ENCODE measurements at regions not wholly inside any gene's neighbourhood (a gene's known extent, or its start where the extent isn't known, plus 50 kb on each side); places are given as distances from the start of the nearest gene placed in this dataset.
"Not testable (repeated sequence)": the region's sequence is repeated elsewhere in the genome, so short reads cannot be mapped to it uniquely, and the experiment has no call there.

GRCh38 chr18:39319141-39319540, 1753.5 kb upstream of the CELF4 start:
- Histone ChIP-seq H3K9me3 (no peaks in the 10 kb centered on the region), H3K36me3 (no peaks in the 10 kb centered on the region), H3K4me3 (no peak overlapping the region), H3K4me2 (no peak overlapping the region), H3K27ac (no peak overlapping the region), H3K9ac (no peak overlapping the region), H3K27me3 (no peaks in the 10 kb centered on the region), H4K20me1 (no peaks in the 10 kb centered on the region), H3K4me1 (peaks cover 6% of the 10 kb centered on the region; the same call in 1 of the 2 replicates)
- no peak for TF ChIP-seq Cebpa-rat (IDR thresholded peaks at IDR 0.05)

- no peak for TF ChIP-seq Cebpa-rat (IDR thresholded peaks at IDR 0.05)
- Histone ChIP-seq H3K9ac (no peak overlapping the region), H3K9me3 (no peaks in the 10 kb centered on the region), H3K27ac (no peak overlapping the region), H3K4me2 (no peak overlapping the region), H4K20me1 (no peaks in the 10 kb centered on the region), H3K4me1 (peaks cover 6% of the 10 kb centered on the region; the same call in 1 of the 2 replicates), H3K27me3 (no peaks in the 10 kb centered on the region), H3K4me3 (no peak overlapping the region), H3K36me3 (no peaks in the 10 kb centered on the region)
These were observed 1752.9 kb upstream of the CELF4 start for GRCh38 chr18:39318462-39318861.

- H3K27me3 ChIP-seq: no peaks in the 10 kb centered on the region
- H3K4me3 ChIP-seq: no peak overlapping the region
- no peaks in the 10 kb centered on the region for H3K9me3 ChIP-seq
- TF ChIP-seq Cebpa-rat (IDR thresholded peaks at IDR 0.05): no peak
- H4K20me1 ChIP-seq: no peaks in the 10 kb centered on the region
- H3K27ac ChIP-seq: no peak overlapping the region
- peaks cover 6% of the 10 kb centered on the region; the same call in 1 of the 2 replicates for H3K4me1 ChIP-seq
- no peaks in the 10 kb centered on the region for H3K36me3 ChIP-seq
- H3K9ac ChIP-seq: no peak overlapping the region
- H3K4me2 ChIP-seq: no peak overlapping the region
These were observed 1752.4 kb upstream of the CELF4 start for GRCh38 chr18:39318008-39318407.

- H3K27ac ChIP-seq: no peak overlapping the region
- H4K20me1 ChIP-seq: no peaks in the 10 kb centered on the region
- H3K36me3 ChIP-seq: no peaks in the 10 kb centered on the region
- H3K9ac ChIP-seq: no peak overlapping the region
- H3K4me3 ChIP-seq: no peak overlapping the region
- H3K4me2 ChIP-seq: no peak overlapping the region
- peaks cover 8% of the 10 kb centered on the region for H3K9me3 ChIP-seq
- H3K27me3 ChIP-seq: no peaks in the 10 kb centered on the region
- TF ChIP-seq Cebpa-rat (IDR thresholded peaks at IDR 0.05): no peak
- peaks cover 6% of the 10 kb centered on the region; the same call in 1 of the 2 replicates for H3K4me1 ChIP-seq
These were observed 1749.0 kb upstream of the CELF4 start for GRCh38 chr18:39314595-39314994.

- no peak overlapping the region for H3K9ac ChIP-seq
- H3K4me1 ChIP-seq: peaks cover 6% of the 10 kb centered on the region; the same call in 1 of the 2 replicates
- no peak for TF ChIP-seq Cebpa-rat (IDR thresholded peaks at IDR 0.05)
- no peak overlapping the region for H3K4me3 ChIP-seq
- H3K36me3 ChIP-seq: no peaks in the 10 kb centered on the region
- no peak overlapping the region for H3K4me2 ChIP-seq
- H3K9me3 ChIP-seq: peaks cover 14% of the 10 kb centered on the region
- H3K27me3 ChIP-seq: no peaks in the 10 kb centered on the region
- no peak overlapping the region for H3K27ac ChIP-seq
- H4K20me1 ChIP-seq: no peaks in the 10 kb centered on the region
These were observed 1748.4 kb upstream of the CELF4 start for GRCh38 chr18:39313992-39314391.

- no peak for TF ChIP-seq Cebpa-rat (IDR thresholded peaks at IDR 0.05)
- Histone ChIP-seq H3K27me3 (no peaks in the 10 kb centered on the region), H3K4me1 (no peaks in the 10 kb centered on the region), H3K4me2 (no peak overlapping the region), H3K27ac (no peak overlapping the region), H3K4me3 (no peak overlapping the region), H3K36me3 (no peaks in the 10 kb centered on the region), H3K9me3 (peaks cover 21% of the 10 kb centered on the region), H4K20me1 (no peaks in the 10 kb centered on the region), H3K9ac (no peak overlapping the region)
These were observed 1745.6 kb upstream of the CELF4 start for GRCh38 chr18:39311111-39311712.

GRCh38 chr18:39308931-39309521, 1743.4 kb upstream of the CELF4 start:
- H3K9ac ChIP-seq, H3K36me3 ChIP-seq, H4K20me1 ChIP-seq, H3K4me2 ChIP-seq, H3K27ac ChIP-seq, H3K4me1 ChIP-seq, H3K27me3 ChIP-seq, H3K4me3 ChIP-seq: not testable (repeated sequence)
- H3K9me3 ChIP-seq: peaks cover 21% of the 10 kb centered on the region

- H3K9me3 ChIP-seq: peaks cover 21% of the 10 kb centered on the region
- no peak overlapping the region for H3K4me3 ChIP-seq
- H3K27ac ChIP-seq: no peak overlapping the region
- no peak overlapping the region for H3K9ac ChIP-seq
- no peaks in the 10 kb centered on the region for H3K4me1 ChIP-seq
- no peak for TF ChIP-seq Cebpa-rat (IDR thresholded peaks at IDR 0.05)
- H3K27me3 ChIP-seq: no peaks in the 10 kb centered on the region
- no peaks in the 10 kb centered on the region for H4K20me1 ChIP-seq
- no peak overlapping the region for H3K4me2 ChIP-seq
- H3K36me3 ChIP-seq: no peaks in the 10 kb centered on the region
These were observed 1740.2 kb upstream of the CELF4 start for GRCh38 chr18:39305766-39306165.

GRCh38 chr18:39302481-39302880, 1736.9 kb upstream of the CELF4 start:
- Histone ChIP-seq H3K9me3 (no peaks in the 10 kb centered on the region), H3K4me3 (no peak overlapping the region), H3K27ac (no peak overlapping the region), H3K9ac (no peak overlapping the region), H4K20me1 (no peaks in the 10 kb centered on the region), H3K4me2 (no peak overlapping the region), H3K27me3 (no peaks in the 10 kb centered on the region), H3K36me3 (no peaks in the 10 kb centered on the region), H3K4me1 (no peaks in the 10 kb centered on the region)
- no peak for TF ChIP-seq Cebpa-rat (IDR thresholded peaks at IDR 0.05)

GRCh38 chr18:39299152-39299551, 1733.6 kb upstream of the CELF4 start:
- Histone ChIP-seq H3K36me3 (no peaks in the 10 kb centered on the region), H3K4me2 (no peak overlapping the region), H4K20me1 (no peaks in the 10 kb centered on the region), H3K27ac (no peak overlapping the region), H3K27me3 (no peaks in the 10 kb centered on the region), H3K4me1 (no peaks in the 10 kb centered on the region), H3K9me3 (no peaks in the 10 kb centered on the region), H3K9ac (no peak overlapping the region), H3K4me3 (no peak overlapping the region)
- TF ChIP-seq Cebpa-rat (IDR thresholded peaks at IDR 0.05): no peak
